Esophagus muscularis mucosa (tissue), 4 donors: ENCODE measurements at regions not wholly inside any gene's neighbourhood (a gene's known extent, or its start where the extent isn't known, plus 50 kb on each side); places are given as distances from the start of the nearest gene placed in this dataset.

ENCODE experiments used
- DNase-seq: peaks from one replicate; pipeline ENCODE4 v3.0.0-alpha.2; 2017; ENCODE audit errors: extremely low spot score
- H3K27ac ChIP-seq, 4 donors: fragments of 200-600 bp; sonication (generic); replicated peaks in 1 of 4; 1 replicate in 3 of 4; 2 replicates in 1 of 4; pipeline ENCODE4 v1.5.1; 2016 to 2019; ENCODE audit warnings: mild to moderate bottlenecking in 1 of 4
- H3K27me3 ChIP-seq, 4 donors: fragments of 200-600 bp; sonication (generic); one replicate each; pipeline versions ENCODE4 v1.5.1 to v1.6.0; 2016 to 2019
- H3K36me3 ChIP-seq, 4 donors: fragments of 200-600 bp; sonication (generic); one replicate each; pipeline ENCODE4 v1.5.1; 2016 to 2019
- H3K4me1 ChIP-seq, 4 donors: fragments of 200-600 bp; sonication (generic); one replicate each; pipeline ENCODE4 v1.5.1; 2016 to 2019
- H3K4me3 ChIP-seq, 4 donors: fragments of 200-600 bp; sonication (generic); 1 replicate in 2 of 4; 2 replicates in 2 of 4; pipeline ENCODE4 v1.5.1; 2016 to 2019; ENCODE audit warnings: mild to moderate bottlenecking in 4 of 4, moderate library complexity in 1 of 4
- H3K9me3 ChIP-seq, 4 donors: fragments of 200-600 bp; sonication (generic); 1 replicate in 3 of 4; 2 replicates in 1 of 4; pipeline ENCODE4 v1.5.1; 2016 to 2019
- CTCF ChIP-seq, 3 experiments: fragments of 200-600 bp in 2 of 3; fragments of 450-650 bp in 1 of 3; sonication (generic) in 2 of 3; IDR thresholded peaks; one replicate each; pipeline ENCODE4 v1.5.1; 2017 to 2019; ENCODE audit warnings: antibody characterized with exemption in 3 of 3, mild to moderate bottlenecking in 2 of 3, moderate library complexity in 1 of 3
- EP300 ChIP-seq: sonication (generic); formaldehyde crosslinking; IDR thresholded peaks from one replicate; pipeline ENCODE4 v1.6.1; 2017; ENCODE audit warnings: antibody characterized with exemption
- POLR2A ChIP-seq: fragments of 450-650 bp; IDR thresholded peaks from one replicate; pipeline ENCODE4 v1.6.1; 2017; ENCODE audit warnings: antibody characterized with exemption, moderate library complexity, mild to moderate bottlenecking, low read depth
- POLR2AphosphoS5 ChIP-seq, 2 donors: sonication (generic); formaldehyde crosslinking; IDR thresholded peaks; one replicate each; pipeline ENCODE4 v1.6.1; 2017; ENCODE audit warnings: antibody characterized with exemption in 2 of 2
- WGBS: methylation state at CpG from one replicate; pipeline ENCODE4 v1.1.5; 2018; 5-methylcytosine and 5-hydroxymethylcytosine counted together
- intact Hi-C: fragments of 100-400 bp; cut with DNase I; formaldehyde crosslinking; loops from one replicate; pipeline ENCODE4 v1.15.1; 2023

- DNase-seq: no peak
- H3K27me3 ChIP-seq: no peaks in the 10 kb centered on the region
- no peaks in the 10 kb centered on the region for H3K9me3 ChIP-seq
- H3K27ac ChIP-seq: no peak overlapping the region
- no peaks in the 10 kb centered on the region for H3K36me3 ChIP-seq
- WGBS: 86% methylated on average over 2 of the region's 2 CpGs
- H3K4me3 ChIP-seq: no peak overlapping the region
- no peak for TF ChIP-seq POLR2AphosphoS5 (IDR thresholded peaks at IDR 0.05)
- TF ChIP-seq POLR2A: no peak
- no peak for TF ChIP-seq EP300
- TF ChIP-seq CTCF (IDR thresholded peaks at IDR 0.05): no peak
- no peaks in the 10 kb centered on the region for H3K4me1 ChIP-seq
- intact Hi-C loops: no loop called here
Measured at GRCh38 chr6:141634269-141634668, 498.5 kb upstream of the GJE1 start.

- H3K27ac ChIP-seq: no peak overlapping the region
- DNase-seq: no peak
- TF ChIP-seq CTCF (IDR thresholded peaks at IDR 0.05) (no peak), EP300 (no peak), POLR2AphosphoS5 (IDR thresholded peaks at IDR 0.05) (no peak), POLR2A (no peak)
- peaks cover 0 to 2% (median 0%) of the 10 kb centered on the region in 4 donors for H3K9me3 ChIP-seq
- WGBS: 92% methylated on average over 3 of the region's 3 CpGs
- no peaks in the 10 kb centered on the region for H3K36me3 ChIP-seq
- intact Hi-C loops: no loop called here
- no peaks in the 10 kb centered on the region for H3K27me3 ChIP-seq
- no peak overlapping the region for H3K4me3 ChIP-seq
- H3K4me1 ChIP-seq: no peaks in the 10 kb centered on the region
Measured at GRCh38 chr6:141624301-141624700, 508.4 kb upstream of the GJE1 start.

GRCh38 chr6:141618180-141618581, 514.5 kb upstream of the GJE1 start:
- 80% methylated on average over 2 of the region's 31 CpGs for WGBS
- Histone ChIP-seq H3K27ac (no peak overlapping the region), H3K4me1 (no peaks in the 10 kb centered on the region), H3K4me3 (no peak overlapping the region), H3K9me3 (no peaks in the 10 kb centered on the region), H3K36me3 (no peaks in the 10 kb centered on the region), H3K27me3 (no peaks in the 10 kb centered on the region)
- TF ChIP-seq EP300 (no peak), POLR2A (no peak), CTCF (IDR thresholded peaks at IDR 0.05) (no peak), POLR2AphosphoS5 (IDR thresholded peaks at IDR 0.05) (no peak)
- intact Hi-C loops: no loop called here
- DNase-seq: no peak

GRCh38 chr6:141610741-141611140, 522.0 kb upstream of the GJE1 start:
- no peaks in the 10 kb centered on the region for H3K36me3 ChIP-seq
- no peaks in the 10 kb centered on the region for H3K4me1 ChIP-seq
- no peaks in the 10 kb centered on the region for H3K27me3 ChIP-seq
- no peak overlapping the region for H3K4me3 ChIP-seq
- intact Hi-C loops: no loop called here
- no peak for DNase-seq
- no peak for TF ChIP-seq POLR2A
- TF ChIP-seq EP300: no peak
- no peak for TF ChIP-seq CTCF (IDR thresholded peaks at IDR 0.05)
- no peak for TF ChIP-seq POLR2AphosphoS5 (IDR thresholded peaks at IDR 0.05)
- H3K27ac ChIP-seq: no peak overlapping the region
- peaks cover 0 to 17% (median 2%) of the 10 kb centered on the region in 4 donors for H3K9me3 ChIP-seq
- 56% methylated on average over 5 of the region's 5 CpGs for WGBS

GRCh38 chr6:141607956-141608355, 524.8 kb upstream of the GJE1 start:
- H3K4me3 ChIP-seq: no peak overlapping the region
- no peak overlapping the region for H3K27ac ChIP-seq
- H3K9me3 ChIP-seq: peaks cover 0 to 17% (median 2%) of the 10 kb centered on the region in 4 donors
- 68% methylated on average over 3 of the region's 3 CpGs for WGBS
- no peaks in the 10 kb centered on the region for H3K4me1 ChIP-seq
- no peak for DNase-seq
- no peaks in the 10 kb centered on the region for H3K36me3 ChIP-seq
- TF ChIP-seq POLR2AphosphoS5 (IDR thresholded peaks at IDR 0.05) (no peak), EP300 (no peak), POLR2A (no peak)
- H3K27me3 ChIP-seq: no peaks in the 10 kb centered on the region
- intact Hi-C loops: no loop called here
